Activated CD4-positive, alpha-beta T cell treated with anti-CD3 and anti-CD28 coated beads for 1 hour (primary cell): ENCODE measurements at regions not wholly inside any gene's neighbourhood (a gene's known extent, or its start where the extent isn't known, plus 50 kb on each side); places are given as distances from the start of the nearest gene placed in this dataset.
"Not testable (repeated sequence)": the region's sequence is repeated elsewhere in the genome, so short reads cannot be mapped to it uniquely, and the experiment has no call there.

Experiments
- DNase-seq: peaks from one replicate; pipeline ENCODE4 v3.0.0-alpha.2; 2020

DNA sequence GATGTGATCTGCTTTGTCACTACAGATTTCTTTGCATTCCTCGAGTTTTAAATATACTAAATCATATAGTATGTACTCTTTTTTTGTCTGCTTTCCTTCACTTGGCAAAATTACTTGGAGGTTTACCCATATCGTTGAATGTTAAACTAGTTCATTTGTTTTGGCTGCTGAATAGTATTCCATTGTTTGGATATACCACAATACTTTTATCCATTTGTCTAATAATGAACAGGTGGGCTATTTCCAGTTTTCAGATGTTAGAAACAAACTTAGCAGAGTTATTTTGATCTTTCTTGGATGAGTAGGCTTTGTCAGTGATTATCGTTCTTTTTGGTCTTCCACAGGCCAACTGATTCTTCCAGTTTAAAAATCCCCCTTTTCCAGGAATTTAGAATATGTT lies 154.0 kb upstream of the TGFBR2 start:
- DNase-seq: no peak

DNA sequence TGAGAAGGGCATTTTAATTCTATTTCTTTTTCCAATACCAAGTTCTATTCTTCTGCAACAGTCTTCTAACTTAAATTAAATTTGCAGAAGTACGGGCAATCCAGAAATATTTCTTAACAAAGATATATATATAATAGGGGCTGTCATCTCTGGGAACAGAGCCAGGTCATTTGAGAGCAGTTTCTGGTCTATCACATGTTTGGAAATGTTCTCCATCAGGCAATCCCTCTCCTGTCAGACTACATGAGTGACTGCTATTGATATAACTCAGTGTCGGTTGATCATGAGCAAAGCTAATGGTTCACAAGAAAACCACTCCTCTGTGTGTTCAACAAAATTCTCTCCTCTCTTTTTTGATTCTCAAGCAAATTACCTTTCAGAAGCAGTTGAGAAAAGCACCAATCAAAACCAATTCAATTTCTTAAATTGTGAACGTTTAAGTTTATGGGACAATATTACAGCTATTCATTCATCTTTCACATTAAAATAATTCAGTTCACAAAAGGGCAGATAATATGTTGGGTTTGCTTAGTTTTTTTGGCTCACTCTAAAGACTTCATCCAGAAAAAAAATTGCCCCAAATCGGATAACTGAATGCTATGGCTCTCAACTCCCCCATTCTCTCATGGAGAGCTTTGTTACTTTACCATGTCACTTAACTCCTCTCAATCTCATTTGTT lies 152.9 kb upstream of the TGFBR2 start:
- no peak for DNase-seq

DNA sequence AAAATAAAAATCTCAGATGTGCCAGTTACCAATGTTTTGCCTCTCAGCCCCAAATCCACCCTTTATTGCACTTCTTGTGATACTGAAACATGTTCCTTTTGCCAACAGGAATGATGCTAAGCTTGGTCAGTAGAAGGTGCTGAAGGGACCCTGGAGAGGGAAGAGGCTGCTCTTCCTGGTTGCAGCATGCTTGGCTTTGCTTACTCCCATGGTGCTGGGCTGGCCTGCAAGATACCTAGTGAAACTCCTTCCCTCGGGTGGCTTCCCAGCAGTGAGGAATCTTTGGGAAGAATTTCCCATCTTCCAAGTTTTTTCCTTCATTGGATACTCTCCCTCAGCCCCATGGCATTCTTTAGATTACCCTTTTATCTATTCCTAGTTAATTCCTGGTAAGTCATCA lies 151.8 kb upstream of the TGFBR2 start:
- no peak for DNase-seq

DNA sequence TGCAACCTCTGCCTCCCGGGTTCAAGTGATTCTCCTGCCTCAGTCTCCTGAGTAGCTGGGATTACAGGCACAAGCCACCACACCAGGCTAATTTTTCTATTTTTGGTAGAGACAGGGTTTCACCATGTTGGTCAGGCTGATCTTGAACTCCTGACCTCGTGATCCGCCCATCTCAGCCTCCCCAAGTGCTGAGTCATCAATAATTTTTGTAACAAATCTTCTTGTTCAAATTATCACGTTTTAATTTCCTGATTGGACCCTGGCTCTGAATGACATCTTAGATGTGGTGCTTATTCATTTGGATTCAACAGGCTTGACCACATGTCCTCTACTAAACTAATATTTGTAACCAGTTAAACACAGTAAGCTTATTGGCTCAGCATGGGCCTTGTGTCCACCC lies 151.3 kb upstream of the TGFBR2 start:
- DNase-seq: not testable (repeated sequence)

DNA sequence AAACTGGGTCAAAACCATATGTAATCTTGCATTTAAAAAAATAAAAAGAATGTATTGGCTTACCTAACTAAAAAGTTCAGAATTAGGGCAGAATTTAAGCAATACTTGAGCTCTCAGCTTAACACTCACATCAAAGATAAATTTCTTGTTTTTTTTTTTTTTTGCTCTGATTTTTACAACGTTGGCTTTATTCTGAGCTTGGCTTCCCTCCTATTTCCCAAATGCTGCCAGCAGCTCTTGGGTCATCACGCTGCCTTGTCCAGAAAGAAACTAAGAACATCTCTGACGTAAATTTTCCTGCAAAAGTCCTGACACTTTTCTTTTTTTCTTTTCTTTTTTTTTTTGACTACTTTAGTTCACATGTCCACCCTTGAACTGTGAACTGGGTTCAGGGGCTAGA lies 150.6 kb upstream of the TGFBR2 start:
- DNase-seq: no peak

DNA sequence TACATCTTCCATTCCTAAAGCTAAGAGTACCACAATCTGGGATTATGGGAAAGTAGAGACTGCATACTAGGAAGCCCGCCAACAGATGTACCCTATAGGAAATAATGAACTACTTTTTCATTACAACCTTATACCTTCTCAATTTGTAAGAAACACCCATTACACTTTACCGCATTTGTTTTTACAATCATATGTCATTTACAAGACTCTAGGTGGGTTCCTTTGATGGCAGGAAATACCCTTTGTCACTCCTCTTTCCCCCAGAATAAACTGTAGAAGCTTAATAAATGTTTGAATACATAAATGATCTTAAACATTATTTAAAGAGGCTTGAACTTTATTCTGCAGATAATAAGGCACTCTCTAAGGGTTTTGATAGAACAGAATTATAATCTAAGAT lies 150.1 kb upstream of the TGFBR2 start:
- DNase-seq: no peak

DNA sequence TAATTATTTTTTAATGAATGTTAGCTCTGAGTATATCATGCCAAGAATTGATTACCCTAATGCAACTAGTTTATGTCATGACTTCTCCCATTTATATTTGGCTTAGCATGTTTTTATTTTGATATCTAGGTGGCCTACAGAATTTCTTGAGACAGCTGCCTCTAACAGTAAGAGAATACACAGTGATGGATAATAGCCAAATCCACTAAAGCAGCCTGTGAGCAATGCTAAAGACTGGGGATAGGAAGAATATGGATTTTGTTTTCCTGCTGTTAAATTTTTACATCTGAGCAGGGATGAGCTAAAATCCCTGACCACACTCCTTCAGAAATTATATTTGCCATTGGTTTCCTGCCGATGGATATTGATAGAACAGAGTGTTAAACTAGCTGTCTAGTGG lies 149.3 kb upstream of the TGFBR2 start:
- DNase-seq: no peak

DNA sequence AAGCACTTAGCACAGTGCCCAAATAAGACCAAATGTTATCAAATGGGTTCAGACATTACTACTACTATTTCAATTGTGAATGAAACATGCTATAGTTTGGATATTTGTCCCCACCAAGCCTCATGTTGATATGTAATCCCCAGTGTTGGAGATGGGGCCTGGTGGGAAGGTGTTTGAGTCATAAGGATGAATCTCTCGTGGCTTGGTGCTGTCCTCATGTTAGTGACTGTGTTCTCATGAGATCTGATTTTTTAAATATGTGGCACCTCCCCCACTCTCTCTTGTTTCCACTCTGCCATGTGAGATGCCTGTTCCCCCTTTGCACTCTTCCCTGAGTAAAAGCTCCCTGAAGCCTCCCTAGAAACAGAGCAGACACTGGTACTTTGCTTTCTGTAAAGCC lies 148.7 kb upstream of the TGFBR2 start:
- DNase-seq: no peak

DNA sequence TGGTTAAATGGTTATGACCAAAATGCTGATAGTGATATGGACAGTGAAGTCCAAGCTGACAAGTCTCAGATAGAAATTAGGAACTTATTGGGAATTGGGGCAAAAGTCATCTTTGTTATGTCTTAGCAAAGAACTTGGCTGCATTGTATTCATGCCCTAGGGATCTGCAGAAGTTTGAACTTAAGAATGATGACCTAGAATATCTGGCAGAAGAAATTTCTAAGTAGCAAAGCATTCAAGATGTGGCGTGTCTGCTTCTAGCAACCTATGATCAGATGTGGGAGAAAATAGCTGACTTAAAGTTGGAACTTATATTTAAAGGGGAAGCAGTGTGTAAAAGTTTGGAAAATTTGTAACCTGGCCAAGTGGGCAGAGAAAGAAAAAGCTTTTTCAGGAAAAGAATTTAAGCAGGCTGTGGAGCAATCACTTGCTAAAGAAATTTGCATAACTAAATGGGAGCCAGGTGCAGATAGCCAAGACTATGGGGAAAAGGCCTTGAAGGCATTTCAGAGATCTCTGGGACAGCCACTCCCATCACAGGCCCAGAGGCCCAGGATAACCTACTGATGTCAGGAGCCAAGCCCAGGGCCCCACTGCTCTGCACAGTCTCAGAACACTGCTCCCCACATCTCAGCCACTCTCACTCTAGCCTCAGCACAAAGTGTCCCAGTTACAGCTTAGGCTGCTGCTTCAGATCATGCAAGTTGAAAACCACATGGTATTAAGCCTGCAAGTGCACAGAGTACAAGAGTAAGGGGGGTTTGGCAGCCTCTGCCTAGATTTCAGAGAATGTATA lies 147.8 kb upstream of the TGFBR2 start:
- no peak for DNase-seq

DNA sequence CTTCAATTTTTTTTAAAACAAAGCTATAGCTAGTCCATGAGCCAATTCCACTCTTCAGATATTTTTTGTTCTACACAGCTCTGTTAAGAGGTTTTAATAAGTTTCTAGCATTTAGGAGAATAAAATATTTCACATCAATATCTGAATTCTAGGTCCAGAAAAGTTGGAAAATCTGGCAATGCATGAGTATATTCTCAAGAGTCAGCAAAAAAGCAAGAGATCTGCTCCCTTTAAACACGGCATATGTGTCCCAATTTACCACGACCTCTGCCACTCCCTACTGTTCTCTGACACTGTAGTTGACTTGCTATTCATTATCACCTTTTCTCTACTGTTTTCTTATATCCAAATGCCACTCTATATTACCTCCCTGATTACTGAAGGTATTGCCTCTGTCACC lies 145.1 kb upstream of the TGFBR2 start:
- DNase-seq: no peak

DNA sequence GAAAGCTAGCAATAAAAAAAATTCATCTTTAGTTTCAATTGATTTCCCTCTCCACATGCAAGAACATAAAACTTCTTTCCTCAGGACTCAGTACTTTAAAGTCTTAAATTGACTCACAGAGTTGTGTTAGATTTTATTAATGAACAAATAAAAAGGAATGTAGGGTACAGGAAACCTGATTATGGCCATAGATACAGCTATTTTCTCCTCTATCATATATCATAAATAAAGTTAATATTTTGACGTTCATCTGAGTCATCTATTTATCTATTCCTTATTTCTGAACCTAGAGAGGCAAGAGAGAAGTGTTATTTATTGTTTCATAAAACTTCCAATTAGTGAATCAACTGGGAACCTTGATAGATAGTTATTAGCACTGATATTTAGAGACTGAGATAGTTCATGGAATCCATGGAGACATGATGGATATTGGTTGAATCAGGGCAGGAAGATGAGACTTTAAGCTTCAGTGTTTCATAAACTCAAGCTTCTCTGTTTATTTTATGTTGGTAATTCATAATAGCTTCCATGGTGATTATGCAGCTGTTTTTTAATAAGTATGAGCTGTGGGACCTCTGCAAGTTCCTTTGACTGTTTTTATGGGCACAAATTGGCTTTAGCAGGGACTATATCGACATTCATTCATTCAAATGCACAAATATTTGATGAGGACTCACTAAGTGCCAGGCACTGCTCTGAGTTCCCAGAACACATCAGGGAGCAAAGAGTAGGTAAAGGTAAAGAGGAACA lies 143.5 kb upstream of the TGFBR2 start:
- no peak for DNase-seq

DNA sequence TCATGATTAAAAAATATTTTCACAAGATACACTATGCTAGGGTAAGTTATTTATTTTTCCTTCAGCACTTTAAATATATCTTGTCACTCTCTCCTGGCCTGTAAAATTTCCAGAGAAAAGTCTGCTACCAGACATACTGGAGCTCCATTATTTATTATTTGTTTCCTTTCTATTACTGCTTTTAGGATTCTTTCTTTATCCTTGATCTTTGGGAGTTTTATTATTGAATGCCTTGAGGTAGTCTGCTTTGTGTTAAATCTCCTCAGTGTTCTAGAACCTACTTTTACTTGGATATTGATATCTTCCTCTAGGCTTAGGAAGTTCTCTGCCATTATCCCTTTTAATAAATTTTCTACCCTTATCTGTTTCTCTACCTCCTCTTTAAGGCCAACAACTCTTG lies 142.0 kb upstream of the TGFBR2 start:
- DNase-seq: no peak

DNA sequence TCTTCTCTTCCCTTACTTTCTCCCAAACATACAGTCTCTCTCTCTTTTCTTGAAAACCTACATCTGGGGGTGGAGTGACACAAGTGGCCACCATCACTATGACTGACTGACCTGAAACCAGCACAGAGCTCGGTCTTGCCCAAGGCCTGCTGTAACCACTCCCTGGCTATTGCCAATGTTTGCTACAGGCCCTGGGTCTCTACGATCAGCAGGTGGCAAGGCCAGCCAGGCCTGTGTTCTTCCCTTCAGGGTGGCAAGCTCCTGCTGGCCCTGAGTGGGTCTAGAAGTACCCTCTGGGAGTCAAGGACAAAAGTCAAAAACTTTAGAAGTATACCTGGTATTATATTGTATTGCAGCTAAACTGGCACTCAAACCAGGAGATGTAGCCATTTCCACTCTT lies 140.9 kb upstream of the TGFBR2 start:
- DNase-seq: no peak

DNA sequence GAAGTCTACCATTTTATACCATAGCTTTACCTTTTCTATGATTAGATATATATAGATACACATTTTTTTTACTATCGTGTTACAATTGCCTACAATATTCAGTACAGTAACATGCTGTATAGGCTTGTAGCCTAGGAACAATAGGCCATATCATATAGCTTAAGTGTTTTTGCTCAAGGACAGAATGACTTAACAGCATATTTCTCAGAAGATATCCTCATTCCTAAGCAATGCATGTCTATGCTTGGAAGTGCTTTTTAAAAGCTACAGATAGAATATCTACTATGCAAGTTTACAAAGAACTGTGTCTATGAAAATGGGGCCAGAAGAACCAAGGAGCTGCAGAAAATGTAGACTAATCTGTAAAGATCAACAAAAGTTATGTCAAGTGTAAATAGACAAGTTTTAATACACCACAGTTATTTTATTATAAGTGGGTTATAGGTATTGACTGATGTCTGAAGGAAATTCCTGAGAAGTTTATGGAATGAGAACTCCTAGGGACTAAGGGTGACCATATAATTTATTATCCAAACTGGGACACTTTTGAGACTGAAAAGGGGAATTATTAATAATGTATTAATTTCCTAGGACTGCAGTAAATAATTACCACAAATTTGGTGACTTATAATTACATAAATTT lies 138.7 kb upstream of the TGFBR2 start:
- no peak for DNase-seq

DNA sequence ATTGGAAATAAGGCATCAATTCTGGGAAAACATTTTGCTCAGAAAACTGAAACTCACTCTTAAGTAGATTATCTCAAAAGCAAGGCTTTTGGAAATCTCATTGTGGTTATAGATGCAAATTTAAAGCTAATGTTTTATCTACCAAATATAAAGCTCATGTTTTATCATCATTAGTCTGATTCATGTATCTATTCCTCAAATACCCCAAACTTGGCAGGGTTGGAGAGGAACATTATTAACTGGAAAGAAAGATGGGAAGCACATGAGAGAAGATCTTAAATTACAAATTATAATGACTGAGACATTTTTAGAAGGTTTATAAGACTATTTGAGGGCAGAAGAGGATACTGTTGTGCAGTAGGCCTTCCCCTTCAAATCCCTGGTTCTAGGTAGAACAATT lies 137.3 kb upstream of the TGFBR2 start:
- DNase-seq: no peak

DNA sequence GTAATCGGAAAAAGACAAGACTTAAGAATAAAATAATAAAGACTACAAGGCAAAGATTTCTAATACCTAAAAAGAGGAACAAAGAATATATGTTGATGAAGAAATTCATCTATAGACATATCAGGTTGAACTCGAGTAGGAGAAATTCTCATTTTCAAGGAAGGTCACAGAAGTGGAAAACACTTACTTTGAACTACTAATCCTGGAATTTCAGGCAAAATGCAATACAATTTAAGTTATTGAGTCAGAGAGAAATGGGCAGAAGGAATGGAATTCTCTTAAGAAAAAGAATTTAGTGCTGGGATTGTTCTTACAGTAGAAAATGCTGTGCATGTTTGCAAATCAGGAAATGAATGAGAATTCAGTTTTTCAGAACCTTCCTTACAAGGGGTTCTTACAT lies 135.9 kb upstream of the TGFBR2 start:
- no peak for DNase-seq

DNA sequence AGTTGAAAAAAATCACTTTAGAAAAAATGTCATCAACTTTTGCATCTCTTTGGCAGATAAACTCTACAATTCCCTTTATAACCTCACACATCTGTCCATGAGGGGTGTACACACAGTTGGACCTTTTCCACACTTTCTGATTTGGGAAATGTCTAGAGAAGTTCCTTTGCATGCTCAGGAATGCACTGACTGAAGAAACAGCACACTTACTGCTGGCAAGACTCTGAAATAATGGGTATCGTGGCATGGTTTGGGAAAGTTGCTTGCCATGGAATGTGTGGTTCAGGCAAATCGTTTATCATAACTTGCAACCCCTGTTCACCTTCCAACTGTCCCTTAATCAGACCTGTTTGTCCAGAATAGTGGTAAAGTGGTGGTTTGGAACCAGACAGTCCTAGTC lies 135.3 kb upstream of the TGFBR2 start:
- no peak for DNase-seq

DNA sequence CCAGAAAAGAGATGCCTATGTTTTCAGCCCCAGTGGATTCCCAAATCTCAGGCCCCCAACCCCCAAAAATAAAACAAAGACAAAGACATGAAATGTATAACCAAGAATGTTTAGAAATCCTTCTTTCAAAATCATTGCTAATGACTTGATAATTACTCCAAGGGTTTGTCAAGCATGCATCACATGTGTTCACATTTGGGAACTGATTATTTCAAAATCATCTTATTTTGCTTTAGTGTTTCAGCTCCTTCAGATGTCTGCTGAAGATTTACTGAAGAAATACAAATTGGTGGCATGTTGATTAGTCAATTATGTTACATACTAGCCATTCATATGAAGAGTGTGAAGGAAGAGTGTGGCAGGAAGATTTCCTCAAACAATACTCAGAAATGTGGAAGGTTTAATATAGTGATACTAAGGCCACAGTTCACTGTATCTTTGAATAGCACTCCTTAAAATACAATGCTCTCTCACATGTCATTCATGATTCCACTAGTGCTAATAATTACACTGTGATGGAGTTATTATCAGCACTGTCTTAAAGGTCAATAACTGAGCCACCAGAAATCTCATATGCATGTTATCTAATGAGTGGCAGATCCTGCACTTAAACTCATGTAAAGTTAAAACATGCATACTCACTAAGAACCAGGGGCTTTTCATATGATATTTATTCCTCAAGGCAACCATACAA lies 134.5 kb upstream of the TGFBR2 start:
- no peak for DNase-seq

DNA sequence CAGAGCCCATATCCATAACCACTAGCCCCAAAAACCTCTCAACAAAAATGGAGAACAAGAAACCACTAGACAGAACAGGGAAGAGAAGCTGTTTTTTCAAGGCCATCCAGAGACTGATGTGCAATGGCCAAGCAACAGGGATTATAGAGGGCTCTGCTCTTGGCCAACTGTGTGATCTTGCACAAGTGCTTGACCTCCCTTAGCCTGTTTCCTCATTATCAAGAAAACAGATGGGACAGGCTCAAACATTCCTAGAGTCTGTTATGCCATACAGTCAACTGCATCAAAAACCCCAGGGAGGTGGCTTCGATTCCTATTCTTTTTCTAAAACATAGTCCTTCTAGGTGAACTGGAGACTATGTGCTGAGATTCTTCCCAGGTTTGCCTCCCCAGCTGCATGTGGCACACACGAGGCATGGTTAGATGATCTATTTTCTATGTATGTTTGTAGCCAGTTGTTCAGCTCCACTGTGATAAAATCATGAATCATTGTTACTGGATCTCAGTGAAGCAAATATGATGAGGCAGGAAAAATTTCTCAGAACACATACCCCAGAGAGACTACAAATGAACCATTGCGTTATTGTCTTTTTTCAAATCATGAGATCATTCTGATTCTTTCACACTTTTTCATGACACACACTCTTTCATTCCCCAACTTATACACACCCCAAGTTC lies 132.9 kb upstream of the TGFBR2 start:
- DNase-seq: no peak

DNA sequence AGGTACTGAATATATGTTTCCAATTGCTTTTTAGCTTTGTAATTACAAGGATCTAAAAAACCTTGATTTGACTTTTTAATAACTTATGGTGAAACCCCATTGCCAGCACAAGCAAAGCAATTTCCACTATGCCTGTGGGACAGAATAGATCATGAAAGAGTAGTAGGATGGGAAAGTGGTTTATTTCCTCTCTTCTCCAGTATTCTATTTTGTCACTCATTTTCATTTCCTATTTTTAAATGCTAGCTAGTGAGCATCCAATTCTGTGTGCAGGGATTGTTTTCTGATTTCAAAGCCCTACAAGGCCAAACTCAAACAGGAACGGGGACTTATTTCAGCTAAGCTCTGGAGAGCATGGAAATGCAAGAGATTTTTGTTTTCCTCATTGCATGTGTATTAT lies 132.0 kb upstream of the TGFBR2 start:
- no peak for DNase-seq

DNA sequence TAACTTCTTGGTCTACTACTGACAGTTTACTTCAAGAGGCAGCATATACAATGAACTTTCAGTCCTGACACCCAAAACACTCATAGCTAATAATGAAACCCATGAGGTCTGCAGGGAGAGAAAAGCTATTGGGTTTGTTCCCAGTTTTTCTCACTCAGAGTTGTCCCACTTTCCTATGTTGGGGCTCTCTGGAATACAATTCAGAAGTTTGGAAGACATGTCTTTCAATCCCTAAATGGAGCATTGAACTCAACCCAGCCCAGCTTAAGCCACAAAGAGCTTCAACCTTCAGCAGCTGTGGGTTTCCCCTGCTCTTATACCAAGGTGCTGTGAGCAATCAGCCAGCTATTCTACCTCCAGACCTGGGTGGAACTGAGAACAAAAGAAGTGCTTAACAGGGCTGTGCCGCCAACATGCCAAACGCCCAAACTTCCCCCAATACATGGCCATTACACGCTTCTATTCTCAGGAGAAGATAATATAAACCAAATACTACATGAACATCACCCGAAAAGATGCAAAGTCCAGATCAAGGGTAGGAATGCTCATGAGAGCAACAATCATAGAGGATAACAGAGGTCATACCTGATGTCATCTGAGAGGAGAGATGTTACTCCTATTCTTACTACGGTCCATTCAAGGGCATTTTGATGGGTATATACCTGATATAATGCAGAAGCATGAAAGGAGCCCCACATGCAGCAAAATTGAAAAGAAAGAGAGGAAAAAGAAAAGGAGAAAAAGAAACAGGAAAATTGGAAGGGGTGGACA lies 131.2 kb upstream of the TGFBR2 start:
- no peak for DNase-seq

DNA sequence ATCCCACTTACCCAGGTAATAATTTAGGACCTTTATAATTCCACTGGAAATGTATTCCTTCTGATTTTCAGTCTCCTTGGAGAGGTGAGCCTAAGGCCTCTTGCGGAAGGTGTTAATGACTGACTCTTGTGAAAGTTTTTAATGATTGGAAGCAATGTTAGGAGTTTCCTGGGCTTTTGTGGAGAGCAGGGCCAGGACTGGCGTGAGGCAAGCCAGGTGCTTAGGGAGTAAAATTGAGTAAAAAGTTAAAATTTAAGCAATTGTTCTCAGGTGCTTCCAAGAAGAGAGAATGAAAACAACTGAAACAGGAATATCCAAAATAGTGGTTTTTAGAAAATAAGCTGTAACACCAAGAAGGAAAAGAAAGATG lies 130.6 kb upstream of the TGFBR2 start:
- DNase-seq: no peak
